HCT116 (cell line): ENCODE measurements at regions not wholly inside any gene's neighbourhood (a gene's known extent, or its start where the extent isn't known, plus 50 kb on each side); places are given as distances from the start of the nearest gene placed in this dataset.

Experiments used
- ATAC-seq: fragments of 200-7000 bp; cut with Tn5 transposase; 2 replicates; pipeline ENCODE4 v1.9.1; 2020; ENCODE audit warnings: mild to moderate bottlenecking, moderate library complexity
- BruUV-seq: library from RNA; stranded (reverse); fragments of 400-500 nt; replicated peaks from 2 replicates; lab custom pipeline; 2021; lab: Mats Ljungman, UMichigan
- CTCF ChIA-PET: fragments of 300-600 bp; sonication (Branson Sonifier 250); formaldehyde crosslinking; loops from one replicate; lab custom pipeline; 2021; ENCODE audit warnings: antibody characterized with exemption; lab: Charles Lee
- POLR2A ChIA-PET: fragments of 300-600, 350-600 bp; sonication (Branson Sonifier 250); formaldehyde crosslinking; loops from one replicate; lab custom pipeline; 2021; ENCODE audit warnings: antibody characterized with exemption; lab: Charles Lee
- RAD21 ChIA-PET, 2 experiments: fragments of 300-600 bp; sonication (Branson Sonifier 250); formaldehyde crosslinking; loops; one replicate each; lab custom pipeline; 2023; ENCODE audit warnings: low total read pairs in 2 of 2; ENCODE audit not compliant: uncharacterized antibody in 2 of 2, unreplicated experiment in 2 of 2, low non-redundant PET in 1 of 2; lab: Charles Lee
- DNase-seq: peaks from one replicate; pipeline ENCODE4 v3.0.0-alpha.2; 2010; ENCODE audit warnings: low read depth, low spot score
- H2AFZ ChIP-seq: fragments of 200-600 bp; shearing (Covaris generic), sonication (generic); 2 replicates; pipeline ENCODE4 v1.6.1; 2017; ENCODE audit warnings: low read depth, mixed run types, mixed read lengths, antibody characterized with exemption, low read length; ENCODE audit not compliant: poor library complexity, severe bottlenecking
- H3K27ac ChIP-seq: 2 replicates; pipeline ENCODE4 v1.5.1; 2012; ENCODE audit warnings: low read depth, low read length
- H3K27me3 ChIP-seq: fragments of 200-600 bp; sonication (generic); 2 replicates; pipeline ENCODE4 v1.6.1; 2016; ENCODE audit warnings: mixed run types, low read length, mixed read lengths; ENCODE audit not compliant: insufficient read depth
- H3K36me3 ChIP-seq, 2 experiments: fragments of 200-500 bp in 1 of 2; fragments of 200-600 bp in 1 of 2; sonication (Bioruptor generic) in 1 of 2; sonication (generic) in 1 of 2; 2 replicates each; pipeline versions ENCODE4 v1.5.1 to v1.6.1; 2014 to 2016; ENCODE audit warnings: low read length in 2 of 2, inconsistent platforms in 1 of 2, mixed read lengths in 1 of 2, mixed run types in 1 of 2; ENCODE audit not compliant: insufficient read depth in 2 of 2, control insufficient read depth in 1 of 2
- H3K4me1 ChIP-seq, 2 experiments: fragments of 200-600 bp in 1 of 2; sonication (generic) in 1 of 2; 2 replicates each; pipeline versions ENCODE4 v1.5.1 to v1.6.1; 2012 to 2017; ENCODE audit warnings: low read length in 2 of 2, inconsistent platforms in 1 of 2, mild to moderate bottlenecking in 1 of 2, mixed read lengths in 1 of 2, mixed run types in 1 of 2, moderate library complexity in 1 of 2; ENCODE audit not compliant: insufficient read depth in 2 of 2, control insufficient read depth in 1 of 2
- H3K4me2 ChIP-seq: fragments of 200-600 bp; sonication (generic); 2 replicates; pipeline ENCODE4 v1.6.1; 2017; ENCODE audit warnings: mixed run types, low read length, mixed read lengths
- H3K4me3 ChIP-seq, 2 experiments: fragments of 200-600 bp in 1 of 2; sonication (generic) in 1 of 2; replicated peaks in 1 of 2; 2 replicates each; pipeline ENCODE4 v1.5.1; 2011 to 2016; ENCODE audit warnings: low read length in 2 of 2, control low read depth in 1 of 2, low read depth in 1 of 2, mild to moderate bottlenecking in 1 of 2, mixed read lengths in 1 of 2, mixed run types in 1 of 2
- H3K79me2 ChIP-seq: fragments of 200-600 bp; sonication (generic); 2 replicates; pipeline ENCODE4 v1.6.1; 2017; ENCODE audit warnings: mild to moderate bottlenecking, mixed run types, low read length, moderate library complexity, mixed read lengths; ENCODE audit not compliant: insufficient read depth
- H3K9ac ChIP-seq: fragments of 200-600 bp; sonication (generic); 2 replicates; pipeline ENCODE4 v1.6.1; 2016; ENCODE audit warnings: low read length, mixed read lengths
- H3K9me2 ChIP-seq: fragments of 200-600 bp; sonication (generic), shearing (Covaris generic); 2 replicates; pipeline ENCODE4 v1.6.1; 2017; ENCODE audit warnings: mixed run types, mild to moderate bottlenecking, moderate library complexity; ENCODE audit not compliant: insufficient read depth
- H3K9me3 ChIP-seq, 2 experiments: fragments of 200-500 bp in 1 of 2; fragments of 200-600 bp in 1 of 2; sonication (Bioruptor generic) in 1 of 2; sonication (generic) in 1 of 2; 2 replicates each; pipeline ENCODE4 v1.6.1; 2014 to 2017; ENCODE audit warnings: low read length in 2 of 2, mixed read lengths in 2 of 2, inconsistent platforms in 1 of 2, low read depth in 1 of 2, mild to moderate bottlenecking in 1 of 2, mixed run types in 1 of 2, moderate library complexity in 1 of 2; ENCODE audit not compliant: control insufficient read depth in 1 of 2, insufficient read depth in 1 of 2
- H4K20me1 ChIP-seq: fragments of 200-600 bp; sonication (generic), shearing (Covaris generic); 2 replicates; pipeline ENCODE4 v1.6.1; 2017; ENCODE audit warnings: mixed run types, mild to moderate bottlenecking, moderate library complexity; ENCODE audit not compliant: insufficient read depth
- CBX3 ChIP-seq: IDR thresholded peaks from 2 replicates; pipeline ENCODE4 v1.6.1; 2012; ENCODE audit warnings: low read depth
- CEBPB ChIP-seq: IDR thresholded peaks from 2 replicates; pipeline ENCODE4 v1.6.1; 2012; ENCODE audit warnings: low read depth
- CTCF ChIP-seq, 3 experiments: fragments of 200-600 bp in 1 of 3; sonication (generic) in 1 of 3; IDR thresholded peaks in 2 of 3; conservative IDR thresholded peaks in 1 of 3; 2 replicates each; pipeline ENCODE4 v1.5.1; 2012 to 2017; ENCODE audit warnings: low read depth in 2 of 3, low read length in 2 of 3, antibody characterized with exemption in 1 of 3, borderline replicate concordance in 1 of 3, control low read depth in 1 of 3, mild to moderate bottlenecking in 1 of 3, mixed read lengths in 1 of 3, mixed run types in 1 of 3, moderate library complexity in 1 of 3; ENCODE audit not compliant: insufficient read depth in 1 of 3
- ELF1 ChIP-seq: IDR thresholded peaks from 2 replicates; pipeline ENCODE4 v1.6.1; 2012; ENCODE audit warnings: low read depth, borderline replicate concordance
- EZH2 ChIP-seq: fragments of 200-600 bp; sonication (generic); IDR thresholded peaks from 2 replicates; pipeline ENCODE4 v1.6.1; 2017; ENCODE audit warnings: antibody characterized with exemption, mixed run types
- MAX ChIP-seq: IDR thresholded peaks from 2 replicates; pipeline ENCODE4 v1.6.1; 2012
- POLR2A ChIP-seq: IDR thresholded peaks from 2 replicates; pipeline ENCODE4 v1.7.0; 2011; ENCODE audit warnings: borderline replicate concordance; ENCODE audit not compliant: insufficient read depth, insufficient read length; ENCODE audit errors: extremely low read depth
- POLR2AphosphoS5 ChIP-seq: IDR thresholded peaks from 2 replicates; pipeline ENCODE4 v1.6.1; 2011; ENCODE audit warnings: mild to moderate bottlenecking, low read depth, low read length, moderate library complexity
- SIN3A ChIP-seq: IDR thresholded peaks from 2 replicates; pipeline ENCODE4 v1.6.1; 2012; ENCODE audit warnings: low read depth
- SP1 ChIP-seq: IDR thresholded peaks from 2 replicates; pipeline ENCODE4 v1.6.1; 2012; ENCODE audit warnings: low read depth
- TCF7L2 ChIP-seq: IDR thresholded peaks from 2 replicates; pipeline ENCODE4 v1.7.0; 2011; ENCODE audit warnings: borderline replicate concordance, inconsistent platforms; ENCODE audit not compliant: insufficient read depth, insufficient read length; ENCODE audit errors: extremely low read depth
- ZBTB33 ChIP-seq: IDR thresholded peaks from 2 replicates; pipeline ENCODE4 v1.6.1; 2011; ENCODE audit warnings: mild to moderate bottlenecking, low read length, moderate library complexity; ENCODE audit not compliant: insufficient replicate concordance; ENCODE audit errors: extremely low read depth
- ZNF274 ChIP-seq: fragments of 200-500 bp; sonication (Bioruptor generic); IDR thresholded peaks from 2 replicates; pipeline ENCODE4 v1.6.1; 2014; ENCODE audit warnings: mild to moderate bottlenecking, low read depth, low read length, inconsistent platforms
- intact Hi-C: fragments of 100-400 bp; cut with micrococcal nuclease; formaldehyde crosslinking; loops from 2 replicates; pipeline ENCODE4 v1.10.0; 2022

- Histone ChIP-seq H2AFZ (no peak overlapping the region), H3K4me1 (no peaks in the 10 kb centered on the region), H3K4me2 (no peak overlapping the region), H3K9ac (no peak overlapping the region), H3K4me3 (no peak overlapping the region), H3K9me2 (no peaks in the 10 kb centered on the region), H3K79me2 (no peaks in the 10 kb centered on the region)
- no TSS peak for BruUV-seq
- CTCF ChIA-PET: no interaction called here
- intact Hi-C loops: no loop called here
- ATAC-seq: no peak
- no peak for TF ChIP-seq ZBTB33
- TF ChIP-seq, all 23 proteins: peak for 0
- Histone ChIP-seq H3K27me3 (no peaks in the 10 kb centered on the region), H3K9me3 (peaks cover 0 to 3% of the 10 kb centered on the region in 2 experiments; a peak in 2 of 4 replicates), H4K20me1 (no peaks in the 10 kb centered on the region), H3K36me3 (no peaks in the 10 kb centered on the region), H3K27ac (no peak overlapping the region)
- RAD21 ChIA-PET: no interaction called here
- POLR2A ChIA-PET: no interaction called here
- DNase-seq: no peak
Observed at GRCh38 chr15:25527118-25527517, 88.3 kb upstream of the UBE3A start.

GRCh38 chr15:25525741-25526140 is 86.9 kb upstream of the UBE3A start:
- Histone ChIP-seq H3K4me2 (no peak overlapping the region), H3K9me2 (no peaks in the 10 kb centered on the region), H3K4me1 (no peaks in the 10 kb centered on the region), H3K27ac (no peak overlapping the region), H3K9ac (no peak overlapping the region), H3K36me3 (no peaks in the 10 kb centered on the region), H3K4me3 (no peak overlapping the region), H3K9me3 (peaks cover 0 to 2% of the 10 kb centered on the region in 2 experiments; a peak in 1 of 4 replicates), H2AFZ (no peak overlapping the region), H3K27me3 (no peaks in the 10 kb centered on the region), H3K79me2 (no peaks in the 10 kb centered on the region), H4K20me1 (no peaks in the 10 kb centered on the region)
- no peak for TF ChIP-seq ELF1
- TF ChIP-seq CBX3: no peak
- no peak for TF ChIP-seq SP1
- TF ChIP-seq EZH2: no peak
- no peak for TF ChIP-seq SIN3A
- no peak for TF ChIP-seq CTCF (IDR thresholded peaks at IDR 0.05 in 2 of 3, conservative IDR thresholded peaks at IDR 0.05 in 1 of 3; ENCODE audit: borderline replicate concordance in 1 of 3, insufficient read depth in 1 of 3, low read depth in 2 of 3, low read length in 2 of 3)
- no peak for TF ChIP-seq ZNF274
- TF ChIP-seq POLR2A: no peak
- TF ChIP-seq CEBPB: no peak
- TF ChIP-seq TCF7L2: no peak
- TF ChIP-seq ZBTB33: no peak
- TF ChIP-seq MAX: no peak
- no peak for TF ChIP-seq POLR2AphosphoS5
- intact Hi-C loops: no loop called here
- ATAC-seq (no peak), DNase-seq (no peak)
- BruUV-seq: no TSS peak
- ChIA-PET CTCF (no interaction called here), POLR2A (no interaction called here), RAD21 (no interaction called here)
